Endometrium (tissue), 2 donors: ENCODE measurements at regions not wholly inside any gene's neighbourhood (a gene's known extent, or its start where the extent isn't known, plus 50 kb on each side); places are given as distances from the start of the nearest gene placed in this dataset.

Experiments used
- FAIRE-seq: peaks from 2 replicates; lab custom pipeline; 2012; peaks lifted over from hg19 to GRCh38; lab: Jason Lieb, UNC
- donor health status: control.
- donor health status: control.

GRCh38 chr11:128299132-128299726 lies 288.1 kb downstream of the ETS1 start:
- FAIRE-seq = no peak

GRCh38 chr11:128298271-128298670 lies 289.1 kb downstream of the ETS1 start:
- FAIRE-seq = no peak

- no peak for FAIRE-seq
These were observed 289.6 kb downstream of the ETS1 start for GRCh38 chr11:128297805-128298204.

GRCh38 chr11:128297091-128297651 lies 290.2 kb downstream of the ETS1 start:
- no peak for FAIRE-seq

- no peak for FAIRE-seq
These were observed 292.7 kb downstream of the ETS1 start for GRCh38 chr11:128294671-128295050.

- FAIRE-seq = no peak
These were observed 293.2 kb downstream of the ETS1 start for GRCh38 chr11:128294001-128294670.

GRCh38 chr11:128291835-128292234 lies 295.5 kb downstream of the ETS1 start:
- FAIRE-seq = no peak

GRCh38 chr11:128291007-128291406 lies 296.4 kb downstream of the ETS1 start:
- FAIRE-seq = no peak

GRCh38 chr11:128290106-128290840 lies 297.1 kb downstream of the ETS1 start:
- FAIRE-seq = peak; percentile 95

GRCh38 chr11:128289048-128289447 lies 298.3 kb downstream of the ETS1 start:
- no peak for FAIRE-seq

GRCh38 chr11:128288368-128288767 lies 299.0 kb downstream of the ETS1 start:
- no peak for FAIRE-seq

- FAIRE-seq = no peak
These were observed 302.0 kb downstream of the ETS1 start for GRCh38 chr11:128285321-128285720.

- no peak for FAIRE-seq
These were observed 302.7 kb downstream of the ETS1 start for GRCh38 chr11:128284634-128285033.

GRCh38 chr11:128283451-128283850 lies 303.9 kb downstream of the ETS1 start:
- FAIRE-seq = no peak

- FAIRE-seq = no peak
These were observed 305.3 kb downstream of the ETS1 start for GRCh38 chr11:128282053-128282452.

GRCh38 chr11:128279866-128280265 lies 307.5 kb downstream of the ETS1 start:
- no peak for FAIRE-seq

- FAIRE-seq = no peak
These were observed 313.6 kb downstream of the ETS1 start for GRCh38 chr11:128273736-128274135.

GRCh38 chr11:128271401-128271800 lies 316.0 kb downstream of the ETS1 start:
- FAIRE-seq = no peak

GRCh38 chr11:128269466-128269865 lies 317.9 kb downstream of the ETS1 start:
- FAIRE-seq = no peak

- FAIRE-seq = no peak
These were observed 320.5 kb downstream of the ETS1 start for GRCh38 chr11:128266893-128267292.

GRCh38 chr11:128262463-128263345 lies 324.7 kb downstream of the ETS1 start:
- no peak for FAIRE-seq

- no peak for FAIRE-seq
These were observed 326.3 kb downstream of the ETS1 start for GRCh38 chr11:128261011-128261421.
